H1 (cell line): ENCODE measurements at regions not wholly inside any gene's neighbourhood (a gene's known extent, or its start where the extent isn't known, plus 50 kb on each side); places are given as distances from the start of the nearest gene placed in this dataset.

Experiments
- CTCF ChIA-PET: fragments of 300-600 bp; sonication (Branson Sonifier 250); formaldehyde crosslinking; loops from one replicate; lab custom pipeline; 2021; ENCODE audit not compliant: partially characterized antibody; lab: Charles Lee
- POLR2A ChIA-PET: fragments of 300-600 bp; sonication (Branson Sonifier 250); formaldehyde crosslinking; loops from one replicate; lab custom pipeline; 2021; ENCODE audit warnings: inconsistent platforms; ENCODE audit not compliant: partially characterized antibody; lab: Charles Lee
- DNase-seq, 2 experiments: peaks; one replicate each; pipeline versions ENCODE4 v3.0.0 to v3.0.0-alpha.2; 2010 to 2022; ENCODE audit warnings: low spot score in 2 of 2, low read depth in 1 of 2, mixed read lengths in 1 of 2
- FAIRE-seq: peaks from 2 replicates; lab custom pipeline; 2011; peaks lifted over from hg19 to GRCh38; lab: Jason Lieb, UNC
- H2AFZ ChIP-seq: 2 replicates; pipeline ENCODE4 v1.8.1; 2012; ENCODE audit warnings: low read length, inconsistent platforms
- H2AK5ac ChIP-seq: 2 replicates; pipeline ENCODE4 v1.6.1; 2013; ENCODE audit warnings: low read depth, low read length
- H2BK120ac ChIP-seq: replicated peaks from 2 replicates; pipeline ENCODE3; 2013; ENCODE audit warnings: low read depth, low read length, inconsistent platforms
- H2BK12ac ChIP-seq: 2 replicates; pipeline ENCODE4 v1.6.1; 2013; ENCODE audit warnings: low read depth, low read length
- H2BK15ac ChIP-seq: 2 replicates; pipeline ENCODE4 v1.6.1; 2013; ENCODE audit warnings: low read length
- H2BK20ac ChIP-seq: 2 replicates; pipeline ENCODE4 v1.6.1; 2013; ENCODE audit warnings: low read length
- H2BK5ac ChIP-seq: 2 replicates; pipeline ENCODE4 v1.6.1; 2013; ENCODE audit warnings: low read depth, low read length
- H3K14ac ChIP-seq: 2 replicates; pipeline ENCODE4 v1.6.1; 2013; ENCODE audit warnings: inconsistent platforms; ENCODE audit not compliant: insufficient read length
- H3K18ac ChIP-seq: 2 replicates; pipeline ENCODE4 v1.6.1; 2013; ENCODE audit warnings: low read length; ENCODE audit errors: extremely low read depth
- H3K23ac ChIP-seq: 2 replicates; pipeline ENCODE4 v1.6.1; 2013; ENCODE audit warnings: inconsistent platforms; ENCODE audit not compliant: insufficient read length
- H3K23me2 ChIP-seq: 2 replicates; pipeline ENCODE4 v1.6.1; 2013; ENCODE audit warnings: low read depth, low read length
- H3K27ac ChIP-seq: 2 replicates; pipeline ENCODE4 v1.6.1; 2011; ENCODE audit warnings: low read depth, low read length, inconsistent platforms
- H3K27me3 ChIP-seq, 4 experiments: replicated peaks in 1 of 4; 1 replicate in 1 of 4; 2 replicates in 3 of 4; pipeline versions ENCODE4 v1.6.1 to v1.8.1; 2011 to 2013; ENCODE audit warnings: low read length in 3 of 4, mild to moderate bottlenecking in 3 of 4, inconsistent platforms in 2 of 4, mixed read lengths in 2 of 4, moderate library complexity in 1 of 4; ENCODE audit not compliant: control insufficient read depth in 3 of 4, insufficient read depth in 3 of 4; ENCODE audit errors: extremely low read depth in 1 of 4
- H3K36me3 ChIP-seq, 4 experiments: 2 replicates each; pipeline versions ENCODE4 v1.6.1 to v1.8.1; 2011 to 2013; ENCODE audit warnings: mild to moderate bottlenecking in 4 of 4, low read length in 3 of 4, moderate library complexity in 2 of 4, control low read depth in 1 of 4, inconsistent platforms in 1 of 4; ENCODE audit not compliant: insufficient read depth in 4 of 4, control insufficient read depth in 2 of 4
- H3K4ac ChIP-seq: replicated peaks from 2 replicates; pipeline ENCODE3; 2013; ENCODE audit warnings: low read length, low read depth, mixed read lengths, inconsistent platforms; ENCODE audit not compliant: insufficient read length
- H3K4me1 ChIP-seq, 4 experiments: replicated peaks in 1 of 4; 1 replicate in 1 of 4; 2 replicates in 3 of 4; pipeline versions ENCODE4 v1.6.1 to v1.8.1; 2011 to 2013; ENCODE audit warnings: low read length in 3 of 4, inconsistent platforms in 2 of 4, mixed read lengths in 1 of 4; ENCODE audit not compliant: insufficient read depth in 4 of 4, control insufficient read depth in 3 of 4
- H3K4me2 ChIP-seq, 2 experiments: 2 replicates each; pipeline versions ENCODE4 v1.6.1 to v1.8.1; 2011 to 2013; ENCODE audit warnings: low read depth in 2 of 2, low read length in 2 of 2, control low read depth in 1 of 2, inconsistent platforms in 1 of 2, mild to moderate bottlenecking in 1 of 2; ENCODE audit not compliant: insufficient read depth in 1 of 2
- H3K4me3 ChIP-seq, 4 experiments: fragments of 200-600, 300-600 bp in 1 of 4; sonication (generic), shearing (Covaris generic), sonication (Bioruptor Twin) in 1 of 4; 2 replicates each; pipeline versions ENCODE4 v1.5.1 to v1.8.1; 2011 to 2016; ENCODE audit warnings: low read length in 4 of 4, low read depth in 3 of 4, control low read depth in 2 of 4, inconsistent platforms in 2 of 4, mild to moderate bottlenecking in 2 of 4, mixed read lengths in 1 of 4, moderate library complexity in 1 of 4; ENCODE audit not compliant: insufficient read depth in 2 of 4; ENCODE audit errors: extremely low read depth in 1 of 4
- H3K56ac ChIP-seq: replicated peaks from 2 replicates; pipeline ENCODE3; 2013; ENCODE audit warnings: low read depth, mild to moderate bottlenecking, mixed read lengths, low read length, inconsistent platforms; ENCODE audit not compliant: insufficient read length
- H3K79me1 ChIP-seq: 2 replicates; pipeline ENCODE4 v1.6.1; 2013; ENCODE audit warnings: low read depth, low read length, control low read depth
- H3K79me2 ChIP-seq, 2 experiments: 2 replicates each; pipeline versions ENCODE4 v1.6.1 to v1.8.1; 2012 to 2013; ENCODE audit warnings: low read length in 2 of 2, mild to moderate bottlenecking in 2 of 2, inconsistent platforms in 1 of 2; ENCODE audit not compliant: insufficient read depth in 2 of 2, control insufficient read depth in 1 of 2
- H3K9ac ChIP-seq, 4 experiments: replicated peaks in 1 of 4; 1 replicate in 1 of 4; 2 replicates in 3 of 4; pipeline versions ENCODE4 v1.6.1 to v1.8.1; 2011 to 2013; ENCODE audit warnings: low read depth in 3 of 4, low read length in 3 of 4, control low read depth in 2 of 4, mild to moderate bottlenecking in 2 of 4, moderate library complexity in 2 of 4, inconsistent platforms in 1 of 4; ENCODE audit errors: extremely low read depth in 1 of 4
- H3K9me3 ChIP-seq, 2 experiments: 2 replicates each; pipeline versions ENCODE4 v1.6.1 to v1.8.1; 2012 to 2013; ENCODE audit warnings: mild to moderate bottlenecking in 2 of 2, moderate library complexity in 2 of 2, control low read depth in 1 of 2, inconsistent platforms in 1 of 2, low read depth in 1 of 2, low read length in 1 of 2, mixed read lengths in 1 of 2; ENCODE audit not compliant: insufficient read depth in 2 of 2
- H4K20me1 ChIP-seq, 2 experiments: replicated peaks in 1 of 2; 2 replicates each; pipeline versions ENCODE3 to v1.8.1; 2011 to 2013; ENCODE audit warnings: inconsistent platforms in 2 of 2, low read length in 2 of 2, mild to moderate bottlenecking in 1 of 2; ENCODE audit not compliant: insufficient read depth in 2 of 2, control insufficient read depth in 1 of 2
- H4K5ac ChIP-seq: 2 replicates; pipeline ENCODE4 v1.6.1; 2013; ENCODE audit warnings: low read length, low read depth, mixed read lengths, inconsistent platforms; ENCODE audit not compliant: insufficient read length
- H4K8ac ChIP-seq: 2 replicates; pipeline ENCODE4 v1.8.0; 2013; ENCODE audit warnings: mild to moderate bottlenecking, moderate library complexity, low read length, inconsistent platforms; ENCODE audit not compliant: insufficient read depth; ENCODE audit errors: extremely low read depth
- H4K91ac ChIP-seq: replicated peaks from 2 replicates; pipeline ENCODE3; 2013; ENCODE audit warnings: low read length, mixed read lengths, inconsistent platforms; ENCODE audit not compliant: insufficient read length
- PHF8 ChIP-seq: fragments of 200-600 bp; sonication (generic); conservative IDR thresholded peaks from 2 replicates; pipeline ENCODE4 v1.7.1; 2012; ENCODE audit warnings: low read depth, mild to moderate bottlenecking, inconsistent platforms, low read length, moderate library complexity
- RAD21 ChIP-seq, 2 experiments: IDR thresholded peaks in 1 of 2; conservative IDR thresholded peaks in 1 of 2; 2 replicates each; pipeline ENCODE4 v1.6.1; 2011; ENCODE audit warnings: low read depth in 2 of 2, low read length in 2 of 2, improper control_type of control experiment in 1 of 2, inconsistent platforms in 1 of 2, mild to moderate bottlenecking in 1 of 2, moderate library complexity in 1 of 2
- WGBS, 2 experiments: shearing (Covaris generic) in 1 of 2; methylation state at CpG; one replicate each; pipeline versions ENCODE4 v1.1.6 to v1.1.7; 2013 to 2015; ENCODE audit warnings: low lambda C conversion rate in 2 of 2, mixed read lengths in 2 of 2, inconsistent platforms in 1 of 2, low coverage in 1 of 2, missing lambda C conversion rate in 1 of 2; ENCODE audit not compliant: insufficient replicate concordance in 2 of 2, insufficient coverage in 1 of 2, insufficient read length in 1 of 2; ENCODE audit errors: extremely low coverage in 1 of 2, missing lambda C conversion rate in 1 of 2; 5-methylcytosine and 5-hydroxymethylcytosine counted together
- TF ChIP-seq, protein P1 (sequence below), 3 experiments: IDR thresholded peaks; 1 replicate in 2 of 3; 2 replicates in 1 of 3; pipeline versions ENCODE4 v1.5.1 to v1.6.1; 2011; ENCODE audit warnings: low read length in 3 of 3, mild to moderate bottlenecking in 3 of 3, inconsistent platforms in 2 of 3, low read depth in 1 of 3, moderate library complexity in 1 of 3; ENCODE audit not compliant: insufficient read depth in 1 of 3; ENCODE audit errors: control extremely low read depth in 1 of 3

- no peak overlapping the region for H3K56ac ChIP-seq
- no peak overlapping the region for H3K18ac ChIP-seq
- no peaks in the 10 kb centered on the region for H3K4me1 ChIP-seq
- peak in 1 of 2 experiments; percentile 51 for DNase-seq
- no peak overlapping the region for H3K9ac ChIP-seq
- no peak overlapping the region for H3K4ac ChIP-seq
- H3K27ac ChIP-seq: no peak overlapping the region
- H3K23ac ChIP-seq: no peak overlapping the region
- H2BK12ac ChIP-seq: no peak overlapping the region
- no peaks in the 10 kb centered on the region for H3K23me2 ChIP-seq
- no peak overlapping the region for H2BK5ac ChIP-seq
- no peak overlapping the region for H4K91ac ChIP-seq
- POLR2A ChIA-PET: interaction anchor here (0.6 kb wide), 2 partner anchors 8 to 29 kb away, joined by 4 to 5 read pairs; no protein-coding TSS in a partner anchor
- no peak overlapping the region for H2AFZ ChIP-seq
- H3K14ac ChIP-seq: no peak overlapping the region
- no peaks in the 10 kb centered on the region for H3K79me1 ChIP-seq
- peaks cover 0 to 24% (median 10%) of the 10 kb centered on the region in 4 experiments; a peak in 5 of 8 replicates for H3K36me3 ChIP-seq
- TF ChIP-seq RAD21 (IDR thresholded peaks at IDR 0.05 in 1 of 2, conservative IDR thresholded peaks at IDR 0.05 in 1 of 2; ENCODE audit: low read depth in 2 of 2, low read length in 2 of 2) (peak in 1 of 2 experiments; percentile 9; a peak in 1 of 4 replicates), PHF8 (no peak)
- TF ChIP-seq, protein P1, sequence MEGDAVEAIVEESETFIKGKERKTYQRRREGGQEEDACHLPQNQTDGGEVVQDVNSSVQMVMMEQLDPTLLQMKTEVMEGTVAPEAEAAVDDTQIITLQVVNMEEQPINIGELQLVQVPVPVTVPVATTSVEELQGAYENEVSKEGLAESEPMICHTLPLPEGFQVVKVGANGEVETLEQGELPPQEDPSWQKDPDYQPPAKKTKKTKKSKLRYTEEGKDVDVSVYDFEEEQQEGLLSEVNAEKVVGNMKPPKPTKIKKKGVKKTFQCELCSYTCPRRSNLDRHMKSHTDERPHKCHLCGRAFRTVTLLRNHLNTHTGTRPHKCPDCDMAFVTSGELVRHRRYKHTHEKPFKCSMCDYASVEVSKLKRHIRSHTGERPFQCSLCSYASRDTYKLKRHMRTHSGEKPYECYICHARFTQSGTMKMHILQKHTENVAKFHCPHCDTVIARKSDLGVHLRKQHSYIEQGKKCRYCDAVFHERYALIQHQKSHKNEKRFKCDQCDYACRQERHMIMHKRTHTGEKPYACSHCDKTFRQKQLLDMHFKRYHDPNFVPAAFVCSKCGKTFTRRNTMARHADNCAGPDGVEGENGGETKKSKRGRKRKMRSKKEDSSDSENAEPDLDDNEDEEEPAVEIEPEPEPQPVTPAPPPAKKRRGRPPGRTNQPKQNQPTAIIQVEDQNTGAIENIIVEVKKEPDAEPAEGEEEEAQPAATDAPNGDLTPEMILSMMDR (IDR thresholded peaks at IDR 0.05; ENCODE audit: control extremely low read depth in 1 of 3, insufficient read depth in 1 of 3, low read depth in 1 of 3, low read length in 3 of 3): peak; percentile 41 to 55 (median 55)
- H3K4me2 ChIP-seq: no peak overlapping the region
- peaks cover 0 to 5% of the 10 kb centered on the region in 2 experiments; a peak in 1 of 4 replicates for H3K79me2 ChIP-seq
- CTCF ChIA-PET: interaction anchor here (0.9 to 1.1 kb wide), 3 partner anchors 9 to 1988 kb away, joined by 3 to 5 read pairs (median 3); no protein-coding TSS in a partner anchor
- no peak for FAIRE-seq
- H3K9me3 ChIP-seq: no peaks in the 10 kb centered on the region
- no peaks in the 10 kb centered on the region for H3K27me3 ChIP-seq
- no peak overlapping the region for H3K4me3 ChIP-seq
- WGBS, 2 experiments: 88% methylated on average over 16 of the region's 19 CpGs; no CpG with 5 or more reads in 1 of the 2 experiments
- no peak overlapping the region for H2BK15ac ChIP-seq
- H2BK120ac ChIP-seq: no peak overlapping the region
- H2BK20ac ChIP-seq: no peak overlapping the region
- no peak overlapping the region for H4K8ac ChIP-seq
- no peak overlapping the region for H2AK5ac ChIP-seq
- no peak overlapping the region for H4K5ac ChIP-seq
- H4K20me1 ChIP-seq: no peaks in the 10 kb centered on the region
Measured at GRCh38 chrX:131802836-131803626, 220.1 kb upstream of the STK26 start.
